ENCODE measurements at regions not wholly inside any gene's neighbourhood (a gene's known extent, or its start where the extent isn't known, plus 50 kb on each side); places are given as distances from the start of the nearest gene placed in this dataset.

GRCh38 chr15:45869034-45869668, 234.3 kb downstream of the SQOR start:
- TF ChIP-seq TCF7 (CRISPR knock-in tag; IDR thresholded peaks at IDR 0.05; ENCODE audit: low read depth) (no peak), NR2C2 (CRISPR knock-in tag; IDR thresholded peaks at IDR 0.05) (no peak), ELF4 (CRISPR knock-in tag; IDR thresholded peaks at IDR 0.05; ENCODE audit: low read depth) (no peak), IRF2 (CRISPR knock-in tag; IDR thresholded peaks at IDR 0.05; ENCODE audit: borderline replicate concordance, low read depth) (no peak), ARID4B (CRISPR knock-in tag; IDR thresholded peaks at IDR 0.05; ENCODE audit: borderline replicate concordance) (no peak), CREM (CRISPR knock-in tag; IDR thresholded peaks at IDR 0.05) (no peak), ATF3 (CRISPR knock-in tag; conservative IDR thresholded peaks at IDR 0.05) (no peak), ZNF317 (CRISPR knock-in tag; IDR thresholded peaks at IDR 0.05; ENCODE audit: borderline replicate concordance, low read depth) (no peak), SOX15 (CRISPR knock-in tag; IDR thresholded peaks at IDR 0.05) (no peak)
- TF ChIP-seq, protein P1, sequence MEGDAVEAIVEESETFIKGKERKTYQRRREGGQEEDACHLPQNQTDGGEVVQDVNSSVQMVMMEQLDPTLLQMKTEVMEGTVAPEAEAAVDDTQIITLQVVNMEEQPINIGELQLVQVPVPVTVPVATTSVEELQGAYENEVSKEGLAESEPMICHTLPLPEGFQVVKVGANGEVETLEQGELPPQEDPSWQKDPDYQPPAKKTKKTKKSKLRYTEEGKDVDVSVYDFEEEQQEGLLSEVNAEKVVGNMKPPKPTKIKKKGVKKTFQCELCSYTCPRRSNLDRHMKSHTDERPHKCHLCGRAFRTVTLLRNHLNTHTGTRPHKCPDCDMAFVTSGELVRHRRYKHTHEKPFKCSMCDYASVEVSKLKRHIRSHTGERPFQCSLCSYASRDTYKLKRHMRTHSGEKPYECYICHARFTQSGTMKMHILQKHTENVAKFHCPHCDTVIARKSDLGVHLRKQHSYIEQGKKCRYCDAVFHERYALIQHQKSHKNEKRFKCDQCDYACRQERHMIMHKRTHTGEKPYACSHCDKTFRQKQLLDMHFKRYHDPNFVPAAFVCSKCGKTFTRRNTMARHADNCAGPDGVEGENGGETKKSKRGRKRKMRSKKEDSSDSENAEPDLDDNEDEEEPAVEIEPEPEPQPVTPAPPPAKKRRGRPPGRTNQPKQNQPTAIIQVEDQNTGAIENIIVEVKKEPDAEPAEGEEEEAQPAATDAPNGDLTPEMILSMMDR (IDR thresholded peaks at IDR 0.05), result no peak
- TF ChIP-seq, protein P2, sequence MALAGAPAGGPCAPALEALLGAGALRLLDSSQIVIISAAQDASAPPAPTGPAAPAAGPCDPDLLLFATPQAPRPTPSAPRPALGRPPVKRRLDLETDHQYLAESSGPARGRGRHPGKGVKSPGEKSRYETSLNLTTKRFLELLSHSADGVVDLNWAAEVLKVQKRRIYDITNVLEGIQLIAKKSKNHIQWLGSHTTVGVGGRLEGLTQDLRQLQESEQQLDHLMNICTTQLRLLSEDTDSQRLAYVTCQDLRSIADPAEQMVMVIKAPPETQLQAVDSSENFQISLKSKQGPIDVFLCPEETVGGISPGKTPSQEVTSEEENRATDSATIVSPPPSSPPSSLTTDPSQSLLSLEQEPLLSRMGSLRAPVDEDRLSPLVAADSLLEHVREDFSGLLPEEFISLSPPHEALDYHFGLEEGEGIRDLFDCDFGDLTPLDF (CRISPR knock-in tag; IDR thresholded peaks at IDR 0.05), result no peak
- TF ChIP-seq, protein P3, sequence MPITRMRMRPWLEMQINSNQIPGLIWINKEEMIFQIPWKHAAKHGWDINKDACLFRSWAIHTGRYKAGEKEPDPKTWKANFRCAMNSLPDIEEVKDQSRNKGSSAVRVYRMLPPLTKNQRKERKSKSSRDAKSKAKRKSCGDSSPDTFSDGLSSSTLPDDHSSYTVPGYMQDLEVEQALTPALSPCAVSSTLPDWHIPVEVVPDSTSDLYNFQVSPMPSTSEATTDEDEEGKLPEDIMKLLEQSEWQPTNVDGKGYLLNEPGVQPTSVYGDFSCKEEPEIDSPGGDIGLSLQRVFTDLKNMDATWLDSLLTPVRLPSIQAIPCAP (CRISPR knock-in tag; IDR thresholded peaks at IDR 0.05), result no peak
- TF ChIP-seq, protein P4, sequence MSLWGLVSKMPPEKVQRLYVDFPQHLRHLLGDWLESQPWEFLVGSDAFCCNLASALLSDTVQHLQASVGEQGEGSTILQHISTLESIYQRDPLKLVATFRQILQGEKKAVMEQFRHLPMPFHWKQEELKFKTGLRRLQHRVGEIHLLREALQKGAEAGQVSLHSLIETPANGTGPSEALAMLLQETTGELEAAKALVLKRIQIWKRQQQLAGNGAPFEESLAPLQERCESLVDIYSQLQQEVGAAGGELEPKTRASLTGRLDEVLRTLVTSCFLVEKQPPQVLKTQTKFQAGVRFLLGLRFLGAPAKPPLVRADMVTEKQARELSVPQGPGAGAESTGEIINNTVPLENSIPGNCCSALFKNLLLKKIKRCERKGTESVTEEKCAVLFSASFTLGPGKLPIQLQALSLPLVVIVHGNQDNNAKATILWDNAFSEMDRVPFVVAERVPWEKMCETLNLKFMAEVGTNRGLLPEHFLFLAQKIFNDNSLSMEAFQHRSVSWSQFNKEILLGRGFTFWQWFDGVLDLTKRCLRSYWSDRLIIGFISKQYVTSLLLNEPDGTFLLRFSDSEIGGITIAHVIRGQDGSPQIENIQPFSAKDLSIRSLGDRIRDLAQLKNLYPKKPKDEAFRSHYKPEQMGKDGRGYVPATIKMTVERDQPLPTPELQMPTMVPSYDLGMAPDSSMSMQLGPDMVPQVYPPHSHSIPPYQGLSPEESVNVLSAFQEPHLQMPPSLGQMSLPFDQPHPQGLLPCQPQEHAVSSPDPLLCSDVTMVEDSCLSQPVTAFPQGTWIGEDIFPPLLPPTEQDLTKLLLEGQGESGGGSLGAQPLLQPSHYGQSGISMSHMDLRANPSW (CRISPR knock-in tag; conservative IDR thresholded peaks at IDR 0.05; ENCODE audit: low read depth), result no peak

All from WTC11 (cell line).